ENCODE measurements at regions not wholly inside any gene's neighbourhood (a gene's known extent, or its start where the extent isn't known, plus 50 kb on each side); places are given as distances from the start of the nearest gene placed in this dataset.

- BruUV-seq (replicated peaks) = no TSS peak
- no peak for DNase-seq (ENCODE audit: unreplicated experiment)
- Mint-ChIP-seq H3K4me1 (ENCODE audit: insufficient read depth, unreplicated experiment) (peaks cover 6% of the 10 kb centered on the region), H3K36me3 (ENCODE audit: insufficient read depth, unreplicated experiment) (no peaks in the 10 kb centered on the region), H3K27me3 (ENCODE audit: insufficient read depth, unreplicated experiment) (peaks cover 22% of the 10 kb centered on the region), H3K4me3 (ENCODE audit: unreplicated experiment) (no peak overlapping the region), H3K9me3 (ENCODE audit: unreplicated experiment) (no peaks in the 10 kb centered on the region), H3K27ac (ENCODE audit: low read depth, unreplicated experiment) (no peak overlapping the region)
- POLR2A ChIA-PET = interaction anchor here (1.7 to 2.8 kb wide), 2 partner anchors 10 to 11 kb away, joined by 3 to 17 read pairs; no protein-coding TSS in a partner anchor
- TF ChIP-seq CTCF (IDR thresholded peaks at IDR 0.05; ENCODE audit: unreplicated experiment) = no peak
- intact Hi-C loops (cut with micrococcal nuclease) = no loop called here
- CTCF ChIA-PET = interaction anchor here (0.6 kb wide), 1 partner anchor 275 kb away, joined by 4 read pairs; no protein-coding TSS in a partner anchor
Measured at GRCh38 chr1:232694475-232694874, 64.5 kb upstream of the SIPA1L2 start.

- ChIA-PET POLR2A (interaction anchor here (0.7 to 3.3 kb wide), 6 partner anchors 9 to 799 kb away, joined by 3 to 17 read pairs (median 6); no protein-coding TSS in a partner anchor), CTCF (interaction anchor here (1.0 kb wide), 1 partner anchor 59 kb away, joined by 3 read pairs; no protein-coding TSS in a partner anchor)
- Mint-ChIP-seq H3K27ac (ENCODE audit: low read depth, unreplicated experiment) (no peak overlapping the region), H3K27me3 (ENCODE audit: insufficient read depth, unreplicated experiment) (peaks cover 22% of the 10 kb centered on the region), H3K4me3 (ENCODE audit: unreplicated experiment) (no peak overlapping the region), H3K4me1 (ENCODE audit: insufficient read depth, unreplicated experiment) (peaks cover 6% of the 10 kb centered on the region), H3K9me3 (ENCODE audit: unreplicated experiment) (no peaks in the 10 kb centered on the region), H3K36me3 (ENCODE audit: insufficient read depth, unreplicated experiment) (no peaks in the 10 kb centered on the region)
- no peak for TF ChIP-seq CTCF (IDR thresholded peaks at IDR 0.05; ENCODE audit: unreplicated experiment)
- no TSS peak for BruUV-seq (replicated peaks)
- intact Hi-C loops (cut with micrococcal nuclease) = no loop called here
- DNase-seq (ENCODE audit: unreplicated experiment) = no peak
Measured at GRCh38 chr1:232695621-232696385, 65.9 kb upstream of the SIPA1L2 start.

- H3K4me1 Mint-ChIP-seq (ENCODE audit: insufficient read depth, unreplicated experiment) = peaks cover 6% of the 10 kb centered on the region
- TF ChIP-seq CTCF (IDR thresholded peaks at IDR 0.05; ENCODE audit: unreplicated experiment) = no peak
- intact Hi-C loops (cut with micrococcal nuclease) = no loop called here
- ChIA-PET CTCF (interaction anchor here (0.6 to 1.0 kb wide), 2 partner anchors 48 to 60 kb away, joined by 3 read pairs; no protein-coding TSS in a partner anchor), POLR2A (interaction anchor here (0.6 to 3.3 kb wide), 5 partner anchors 9 to 800 kb away, joined by 3 to 17 read pairs (median 8); no protein-coding TSS in a partner anchor)
- no peaks in the 10 kb centered on the region for H3K9me3 Mint-ChIP-seq (ENCODE audit: unreplicated experiment)
- BruUV-seq (replicated peaks) = no TSS peak
- no peak overlapping the region for H3K4me3 Mint-ChIP-seq (ENCODE audit: unreplicated experiment)
- no peak overlapping the region for H3K27ac Mint-ChIP-seq (ENCODE audit: low read depth, unreplicated experiment)
- DNase-seq (ENCODE audit: unreplicated experiment) = no peak
- peaks cover 22% of the 10 kb centered on the region for H3K27me3 Mint-ChIP-seq (ENCODE audit: insufficient read depth, unreplicated experiment)
- no peaks in the 10 kb centered on the region for H3K36me3 Mint-ChIP-seq (ENCODE audit: insufficient read depth, unreplicated experiment)
Measured at GRCh38 chr1:232696466-232696865, 66.5 kb upstream of the SIPA1L2 start.

- ChIA-PET POLR2A (interaction anchor here (0.6 to 3.3 kb wide), 6 partner anchors 8 to 19 kb away, joined by 3 to 17 read pairs (median 4); no protein-coding TSS in a partner anchor), CTCF (interaction anchor here (0.5 to 1.5 kb wide), 6 partner anchors 11 to 64 kb away, joined by 3 to 5 read pairs (median 3); no protein-coding TSS in a partner anchor)
- H3K27me3 Mint-ChIP-seq (ENCODE audit: insufficient read depth, unreplicated experiment) = peaks cover 17% of the 10 kb centered on the region
- peaks cover 6% of the 10 kb centered on the region for H3K4me1 Mint-ChIP-seq (ENCODE audit: insufficient read depth, unreplicated experiment)
- DNase-seq (ENCODE audit: unreplicated experiment) = no peak
- intact Hi-C loops (cut with micrococcal nuclease) = no loop called here
- BruUV-seq (replicated peaks) = no TSS peak
- H3K36me3 Mint-ChIP-seq (ENCODE audit: insufficient read depth, unreplicated experiment) = no peaks in the 10 kb centered on the region
- no peak overlapping the region for H3K4me3 Mint-ChIP-seq (ENCODE audit: unreplicated experiment)
- H3K9me3 Mint-ChIP-seq (ENCODE audit: unreplicated experiment) = no peaks in the 10 kb centered on the region
- TF ChIP-seq CTCF (IDR thresholded peaks at IDR 0.05; ENCODE audit: unreplicated experiment) = no peak
- no peak overlapping the region for H3K27ac Mint-ChIP-seq (ENCODE audit: low read depth, unreplicated experiment)
Measured at GRCh38 chr1:232697187-232697822, 67.4 kb upstream of the SIPA1L2 start.

Data from MCF 10A (cell line).